Common myeloid progenitor, CD34-positive (primary cell): ENCODE measurements at regions not wholly inside any gene's neighbourhood (a gene's known extent, or its start where the extent isn't known, plus 50 kb on each side); places are given as distances from the start of the nearest gene placed in this dataset.

Source experiments
- CTCF ChIA-PET: fragments of 350-600 bp; sonication (Branson Sonifier 250); formaldehyde crosslinking; loops from one replicate; lab custom pipeline; 2021; ENCODE audit warnings: antibody characterized with exemption; lab: Charles Lee
- POLR2A ChIA-PET: fragments of 350-600 bp; sonication (Branson Sonifier 250); formaldehyde crosslinking; loops from one replicate; lab custom pipeline; 2021; ENCODE audit warnings: antibody characterized with exemption; lab: Charles Lee
- DNase-seq, 3 donors: peaks; one replicate each; pipeline versions ENCODE4 v3.0.0 to v3.0.0-alpha.2; 2013
- H3K27ac ChIP-seq, 2 experiments: 1 replicate in 1 of 2; 2 replicates in 1 of 2; pipeline ENCODE4 v1.7.0; 2013; ENCODE audit warnings: inconsistent platforms in 2 of 2, low read length in 2 of 2, mild to moderate bottlenecking in 2 of 2, low read depth in 1 of 2, moderate library complexity in 1 of 2; ENCODE audit not compliant: severe bottlenecking in 2 of 2, insufficient read depth in 1 of 2, poor library complexity in 1 of 2
- H3K27me3 ChIP-seq, 5 experiments: replicated peaks in 2 of 5; 1 replicate in 3 of 5; 2 replicates in 2 of 5; pipeline versions ENCODE4 v1.6.1 to v1.7.0; 2013; ENCODE audit warnings: low read length in 4 of 5, mild to moderate bottlenecking in 2 of 5, moderate library complexity in 2 of 5, inconsistent platforms in 1 of 5; ENCODE audit not compliant: insufficient read depth in 5 of 5, control insufficient read depth in 4 of 5
- H3K36me3 ChIP-seq, 4 experiments: 1 replicate in 2 of 4; 2 replicates in 2 of 4; pipeline versions ENCODE4 v1.6.1 to v1.7.0; 2013; ENCODE audit warnings: low read length in 3 of 4, control low read depth in 1 of 4, mild to moderate bottlenecking in 1 of 4; ENCODE audit not compliant: control insufficient read depth in 4 of 4, insufficient read depth in 4 of 4
- H3K4me1 ChIP-seq, 4 experiments: 1 replicate in 3 of 4; 2 replicates in 1 of 4; pipeline versions ENCODE4 v1.6.1 to v1.7.1; 2013; ENCODE audit warnings: low read length in 3 of 4, mild to moderate bottlenecking in 3 of 4, control low read depth in 1 of 4, inconsistent platforms in 1 of 4, moderate library complexity in 1 of 4; ENCODE audit not compliant: control insufficient read depth in 4 of 4, insufficient read depth in 4 of 4; ENCODE audit errors: control extremely low read depth in 1 of 4
- H3K4me3 ChIP-seq, 7 experiments: 1 replicate in 4 of 7; 2 replicates in 3 of 7; pipeline versions ENCODE4 v1.5.1 to v1.7.0; 2013; ENCODE audit warnings: mild to moderate bottlenecking in 7 of 7, low read length in 6 of 7, moderate library complexity in 6 of 7, inconsistent platforms in 2 of 7, low read depth in 2 of 7, control low read depth in 1 of 7; ENCODE audit not compliant: insufficient read depth in 4 of 7, control insufficient read depth in 1 of 7; ENCODE audit errors: extremely low read depth in 1 of 7
- H3K9me3 ChIP-seq, 5 experiments: 1 replicate in 4 of 5; 2 replicates in 1 of 5; pipeline versions ENCODE4 v1.6.1 to v1.7.1; 2013; ENCODE audit warnings: low read length in 4 of 5, mild to moderate bottlenecking in 2 of 5, inconsistent platforms in 1 of 5, low read depth in 1 of 5, moderate library complexity in 1 of 5; ENCODE audit not compliant: control insufficient read depth in 4 of 5, insufficient read depth in 2 of 5; ENCODE audit errors: control extremely low read depth in 1 of 5
- WGBS: methylation state at CpG from one replicate; pipeline ENCODE4 v1.1.5; 2013; ENCODE audit not compliant: insufficient coverage; 5-methylcytosine and 5-hydroxymethylcytosine counted together

DNA sequence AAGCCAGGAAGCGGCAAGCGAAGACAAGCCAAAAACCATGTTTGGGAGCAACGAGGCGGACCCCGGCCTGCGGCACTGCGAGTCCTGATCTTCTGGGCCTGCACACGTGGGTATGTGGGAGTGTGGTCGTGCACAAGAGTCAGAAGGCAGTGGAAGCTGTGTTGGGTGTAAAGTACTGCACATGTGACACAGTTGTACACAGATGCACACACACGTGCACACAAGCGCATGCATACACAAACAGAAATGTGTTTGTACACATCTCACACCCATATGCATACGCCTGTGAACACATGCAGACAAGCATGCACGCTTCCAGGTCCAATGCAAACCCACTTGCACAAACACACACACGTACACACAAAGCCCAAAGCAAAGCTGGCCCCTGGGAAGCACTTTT, 52.6 kb upstream of the SLCO4A1 start:
- H3K36me3 ChIP-seq = no peaks in the 10 kb centered on the region
- no peaks in the 10 kb centered on the region for H3K9me3 ChIP-seq
- peaks cover 0 to 5% (median under 1%) of the 10 kb centered on the region in 4 experiments for H3K4me1 ChIP-seq
- H3K27ac ChIP-seq = no peak overlapping the region
- DNase-seq = no peak
- H3K27me3 ChIP-seq = peaks cover 0 to 22% (median 2%) of the 10 kb centered on the region in 5 experiments
- ChIA-PET POLR2A (no interaction called here), CTCF (interaction anchor here (1.3 to 1.9 kb wide), 4 partner anchors 11 to 27 kb away, joined by 3 to 6 read pairs (median 5); no protein-coding TSS in a partner anchor)
- no peak overlapping the region for H3K4me3 ChIP-seq
- 84% methylated on average over 11 of the region's 14 CpGs for WGBS

DNA sequence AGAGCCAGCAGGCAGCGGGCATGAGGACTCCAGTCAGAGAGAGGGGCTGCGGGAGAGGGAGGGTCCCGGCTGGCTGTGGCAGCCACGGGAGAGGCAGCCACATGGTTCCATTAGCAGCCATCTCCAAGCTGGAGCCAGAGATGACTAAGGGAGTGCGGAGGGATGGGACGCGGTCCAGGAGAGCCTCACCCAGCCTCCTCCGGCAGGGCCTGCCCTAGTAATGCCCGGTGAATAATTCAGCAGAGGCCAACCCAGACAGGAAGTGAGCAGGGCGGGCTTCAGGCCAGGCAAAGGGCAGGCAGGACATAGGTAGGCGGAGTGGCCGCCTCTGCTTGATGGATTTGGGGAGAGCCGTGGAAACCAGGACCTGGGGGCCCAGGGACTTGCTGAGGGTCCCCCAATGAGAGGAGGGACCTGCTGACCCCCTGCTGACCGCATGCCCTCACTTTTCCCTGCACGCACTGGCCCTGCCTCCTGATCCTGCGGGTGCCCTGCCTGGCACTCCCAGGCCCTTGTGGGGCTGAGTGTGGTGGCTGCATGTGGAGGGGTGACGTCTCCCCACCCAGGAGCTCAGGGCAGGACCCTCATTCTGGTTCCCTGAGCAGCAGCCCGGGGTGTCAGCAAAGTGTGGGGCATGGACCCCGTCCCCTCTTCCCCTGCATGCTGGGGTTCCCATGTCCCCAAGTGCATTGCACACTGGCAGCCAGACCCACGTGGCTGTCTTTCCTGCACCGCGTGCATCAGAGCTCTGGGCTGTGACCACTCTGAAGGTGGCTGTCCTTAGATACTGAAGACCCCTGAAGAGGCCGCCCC, 51.8 kb upstream of the SLCO4A1 start:
- CTCF ChIA-PET = interaction anchor here (1.3 to 1.6 kb wide), 4 partner anchors 10 to 26 kb away, joined by 3 to 5 read pairs (median 4); no protein-coding TSS in a partner anchor
- WGBS = 77% methylated on average over 22 of the region's 23 CpGs
- POLR2A ChIA-PET = no interaction called here
- Histone ChIP-seq H3K4me1 (peaks cover 0 to 6% (median 2%) of the 10 kb centered on the region in 4 experiments), H3K27ac (no peak overlapping the region), H3K4me3 (no peak overlapping the region), H3K9me3 (no peaks in the 10 kb centered on the region), H3K27me3 (peaks cover 0 to 22% (median 2%) of the 10 kb centered on the region in 5 experiments), H3K36me3 (no peaks in the 10 kb centered on the region)
- no peak for DNase-seq

DNA sequence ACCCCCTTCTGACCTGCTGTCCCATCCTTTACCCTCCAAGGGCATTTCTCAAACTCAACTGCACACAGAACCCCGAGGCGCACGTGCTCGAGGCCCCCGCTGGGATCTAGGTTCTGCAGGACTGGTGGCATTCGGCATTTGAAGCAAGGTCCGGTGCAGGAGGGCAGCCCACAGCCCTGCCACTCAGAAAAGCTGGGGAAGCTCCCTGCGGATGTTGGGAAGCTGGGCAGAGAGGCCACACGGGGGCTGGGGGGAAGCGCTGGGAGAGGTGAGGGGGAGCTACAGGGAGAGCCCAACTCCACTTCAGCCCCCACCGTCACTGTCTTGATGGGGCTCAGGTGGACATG, 51.2 kb upstream of the SLCO4A1 start:
- H3K27me3 ChIP-seq = peaks cover 0 to 22% (median 2%) of the 10 kb centered on the region in 5 experiments
- peaks cover 0 to 12% (median 7%) of the 10 kb centered on the region in 4 experiments for H3K4me1 ChIP-seq
- no peaks in the 10 kb centered on the region for H3K36me3 ChIP-seq
- 80% methylated on average over 3 of the region's 11 CpGs for WGBS
- H3K9me3 ChIP-seq = no peaks in the 10 kb centered on the region
- POLR2A ChIA-PET = no interaction called here
- no peak overlapping the region for H3K27ac ChIP-seq
- H3K4me3 ChIP-seq = no peak overlapping the region
- no peak for DNase-seq
- CTCF ChIA-PET = interaction anchor here (1.2 to 1.4 kb wide), 2 partner anchors 9 to 13 kb away, joined by 4 to 5 read pairs; no protein-coding TSS in a partner anchor

DNA sequence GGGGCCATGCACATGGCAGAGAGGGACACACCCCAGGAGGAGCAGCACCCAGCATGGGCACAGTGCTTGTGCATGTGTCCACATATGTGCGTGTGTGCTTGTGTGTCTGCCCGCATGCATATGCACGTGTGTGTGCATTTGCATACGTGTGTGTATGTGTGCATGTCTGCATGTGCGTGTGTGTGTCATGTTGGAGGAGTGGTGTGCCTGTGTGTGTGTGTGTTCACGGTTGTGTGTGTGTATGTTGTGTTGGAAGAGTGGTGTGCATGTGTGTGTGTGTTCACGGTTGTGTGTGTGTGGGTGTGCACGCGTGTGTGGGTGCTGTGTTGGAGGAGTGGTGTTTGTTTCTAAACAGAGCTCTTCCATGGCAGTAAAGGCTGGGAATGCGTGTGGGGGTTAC, 50.7 kb upstream of the SLCO4A1 start:
- CTCF ChIA-PET = interaction anchor here (1.2 to 1.4 kb wide), 2 partner anchors 10 to 12 kb away, joined by 4 to 5 read pairs; no protein-coding TSS in a partner anchor

More for the DNA sequence above, 50.7 kb upstream of the SLCO4A1 start:
- Histone ChIP-seq H3K4me3 (no peak overlapping the region), H3K9me3 (no peaks in the 10 kb centered on the region), H3K36me3 (no peaks in the 10 kb centered on the region), H3K27ac (no peak overlapping the region), H3K4me1 (peaks cover 0 to 17% (median 12%) of the 10 kb centered on the region in 4 experiments), H3K27me3 (peaks cover 0 to 26% (median 2%) of the 10 kb centered on the region in 5 experiments)
- 98% methylated on average over 6 of the region's 10 CpGs for WGBS
- POLR2A ChIA-PET = no interaction called here
- no peak for DNase-seq
